Subcutaneous abdominal adipose tissue (tissue), 5 donors: ENCODE measurements at regions not wholly inside any gene's neighbourhood (a gene's known extent, or its start where the extent isn't known, plus 50 kb on each side); places are given as distances from the start of the nearest gene placed in this dataset.
"Not testable (repeated sequence)": the region's sequence is repeated elsewhere in the genome, so short reads cannot be mapped to it uniquely, and the experiment has no call there.

Source experiments
- H3K27ac ChIP-seq: one replicate; pipeline ENCODE4 v1.7.0; 2013; ENCODE audit warnings: low read depth, mild to moderate bottlenecking, inconsistent platforms, low read length, moderate library complexity
- H3K27me3 ChIP-seq, 5 donors: one replicate each; pipeline ENCODE4 v1.7.0; 2013; ENCODE audit warnings: low read length in 5 of 5, inconsistent platforms in 1 of 5; ENCODE audit not compliant: control insufficient read depth in 5 of 5, insufficient read depth in 4 of 5
- H3K36me3 ChIP-seq, 5 donors: one replicate each; pipeline ENCODE4 v1.7.0; 2013; ENCODE audit warnings: low read length in 5 of 5; ENCODE audit not compliant: control insufficient read depth in 5 of 5, insufficient read depth in 5 of 5
- H3K4me1 ChIP-seq, 5 donors: one replicate each; pipeline ENCODE4 v1.7.0; 2013; ENCODE audit warnings: low read length in 5 of 5, mild to moderate bottlenecking in 3 of 5, moderate library complexity in 1 of 5; ENCODE audit not compliant: control insufficient read depth in 5 of 5, insufficient read depth in 5 of 5
- H3K4me3 ChIP-seq, 5 donors: one replicate each; pipeline ENCODE4 v1.7.0; 2013; ENCODE audit warnings: low read length in 5 of 5, low read depth in 1 of 5
- H3K9ac ChIP-seq, 5 donors: one replicate each; pipeline ENCODE4 v1.7.0; 2013; ENCODE audit warnings: low read length in 5 of 5, mild to moderate bottlenecking in 4 of 5, moderate library complexity in 3 of 5
- H3K9me3 ChIP-seq, 5 donors: one replicate each; pipeline ENCODE4 v1.7.0; 2013; ENCODE audit warnings: low read length in 5 of 5; ENCODE audit not compliant: control insufficient read depth in 5 of 5
- donor health status: healthy.
- donor health status: healthy.
- donor health status: healthy.
- donor health status: healthy.
- donor health status: healthy.

GRCh38 chr2:239801404-239802184, 223.5 kb downstream of the NDUFA10 start:
- Histone ChIP-seq H3K9me3 (no peaks in the 10 kb centered on the region), H3K4me3 (no peak overlapping the region), H3K4me1 (no peaks in the 10 kb centered on the region), H3K36me3 (no peaks in the 10 kb centered on the region), H3K27me3 (peaks cover 0 to 8% (median 3%) of the 10 kb centered on the region in 5 donors), H3K9ac (no peak overlapping the region), H3K27ac (no peak overlapping the region)

GRCh38 chr2:239800785-239801386, 224.3 kb downstream of the NDUFA10 start:
- H3K9ac ChIP-seq = no peak overlapping the region
- no peaks in the 10 kb centered on the region for H3K36me3 ChIP-seq
- no peaks in the 10 kb centered on the region for H3K4me1 ChIP-seq
- H3K9me3 ChIP-seq = no peaks in the 10 kb centered on the region
- no peak overlapping the region for H3K4me3 ChIP-seq
- H3K27me3 ChIP-seq = peaks cover 0 to 8% (median 3%) of the 10 kb centered on the region in 5 donors
- no peak overlapping the region for H3K27ac ChIP-seq

- H3K4me3 ChIP-seq = no peak overlapping the region
- H3K36me3 ChIP-seq = no peaks in the 10 kb centered on the region
- H3K9me3 ChIP-seq = no peaks in the 10 kb centered on the region
- H3K27me3 ChIP-seq = peaks cover 0 to 5% (median 2%) of the 10 kb centered on the region in 5 donors
- no peak overlapping the region for H3K9ac ChIP-seq
- no peaks in the 10 kb centered on the region for H3K4me1 ChIP-seq
- no peak overlapping the region for H3K27ac ChIP-seq
Observed at GRCh38 chr2:239797316-239797715, 227.8 kb downstream of the NDUFA10 start.

- not testable (repeated sequence) for H3K4me1 ChIP-seq, H3K27ac ChIP-seq, H3K9ac ChIP-seq, H3K36me3 ChIP-seq, H3K4me3 ChIP-seq, H3K9me3 ChIP-seq
- peaks cover 0 to 10% (median 2%) of the 10 kb centered on the region in 5 donors for H3K27me3 ChIP-seq
Observed at GRCh38 chr2:239795761-239796160, 229.4 kb downstream of the NDUFA10 start.

DNA sequence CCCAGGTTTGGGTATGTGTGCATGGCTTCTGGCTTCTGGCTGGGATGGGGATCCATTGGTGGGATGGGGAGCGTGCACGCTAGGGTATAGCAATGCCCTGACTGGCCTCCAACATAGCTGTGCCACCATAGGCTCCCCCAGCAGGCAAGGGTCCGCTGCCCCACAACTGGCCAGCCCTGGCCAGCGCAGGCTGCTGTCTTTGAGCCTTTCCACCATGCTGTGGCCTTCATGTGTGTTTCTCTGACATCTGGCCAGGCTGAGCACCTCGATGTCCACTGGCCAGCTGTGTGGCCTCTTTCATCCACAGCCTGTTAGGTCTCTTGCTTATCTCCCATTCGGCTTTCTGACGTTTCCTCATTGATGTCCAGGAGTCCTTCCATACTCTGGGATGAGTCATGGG, 231.3 kb downstream of the NDUFA10 start:
- H3K4me1 ChIP-seq = no peaks in the 10 kb centered on the region
- no peaks in the 10 kb centered on the region for H3K9me3 ChIP-seq
- H3K27ac ChIP-seq = no peak overlapping the region
- no peak overlapping the region for H3K9ac ChIP-seq
- peaks cover 2 to 7% (median 3%) of the 10 kb centered on the region in 5 donors for H3K27me3 ChIP-seq
- no peaks in the 10 kb centered on the region for H3K36me3 ChIP-seq
- no peak overlapping the region for H3K4me3 ChIP-seq

- Histone ChIP-seq H3K9me3 (no peaks in the 10 kb centered on the region), H3K36me3 (no peaks in the 10 kb centered on the region), H3K4me3 (no peak overlapping the region), H3K4me1 (no peaks in the 10 kb centered on the region), H3K27me3 (peaks cover 2 to 7% (median 3%) of the 10 kb centered on the region in 5 donors), H3K27ac (no peak overlapping the region), H3K9ac (no peak overlapping the region)
Observed at GRCh38 chr2:239793086-239793485, 232.1 kb downstream of the NDUFA10 start.

DNA sequence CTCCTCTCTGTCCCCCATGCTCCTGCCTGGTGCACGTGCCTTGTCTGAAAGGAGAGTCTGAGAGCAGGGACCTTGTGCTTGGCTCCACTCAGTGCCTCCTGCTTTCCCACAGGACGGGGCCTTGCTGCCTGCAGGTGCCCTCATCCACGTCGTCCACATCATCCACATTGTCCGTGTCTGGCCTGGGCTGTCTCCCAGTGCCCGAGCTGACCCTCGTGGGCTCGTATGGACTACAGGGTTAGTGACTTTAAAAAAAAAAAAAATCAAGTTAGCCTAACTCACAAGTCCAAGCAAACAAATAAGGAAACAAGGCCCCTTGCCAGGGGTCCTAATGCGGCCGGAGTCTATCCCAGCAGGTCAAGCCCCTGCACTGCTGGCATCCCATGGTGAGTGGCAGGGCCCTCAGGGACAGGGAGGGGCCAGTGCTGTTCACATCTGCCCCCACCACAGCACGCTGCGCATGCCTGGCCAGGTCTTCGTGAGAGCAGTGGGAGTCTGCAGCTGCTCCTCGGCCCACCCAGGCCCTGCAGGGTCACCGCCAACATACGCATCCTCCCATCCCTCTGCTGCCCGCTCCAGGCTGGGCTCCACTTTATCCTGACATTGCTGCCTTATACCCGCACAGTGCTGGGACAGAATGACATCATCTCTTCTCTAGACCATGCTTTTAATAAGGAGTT, 232.6 kb downstream of the NDUFA10 start:
- Histone ChIP-seq H3K27me3 (peaks cover 2 to 7% (median 3%) of the 10 kb centered on the region in 5 donors), H3K9me3 (no peaks in the 10 kb centered on the region), H3K36me3 (no peaks in the 10 kb centered on the region), H3K27ac (no peak overlapping the region), H3K4me3 (no peak overlapping the region), H3K4me1 (no peaks in the 10 kb centered on the region), H3K9ac (no peak overlapping the region)

GRCh38 chr2:239791526-239792404, 233.4 kb downstream of the NDUFA10 start:
- H3K4me1 ChIP-seq = no peaks in the 10 kb centered on the region
- no peak overlapping the region for H3K9ac ChIP-seq
- peaks cover 2 to 7% (median 3%) of the 10 kb centered on the region in 5 donors for H3K27me3 ChIP-seq
- H3K27ac ChIP-seq = no peak overlapping the region
- H3K36me3 ChIP-seq = no peaks in the 10 kb centered on the region
- H3K4me3 ChIP-seq = no peak overlapping the region
- no peaks in the 10 kb centered on the region for H3K9me3 ChIP-seq

DNA sequence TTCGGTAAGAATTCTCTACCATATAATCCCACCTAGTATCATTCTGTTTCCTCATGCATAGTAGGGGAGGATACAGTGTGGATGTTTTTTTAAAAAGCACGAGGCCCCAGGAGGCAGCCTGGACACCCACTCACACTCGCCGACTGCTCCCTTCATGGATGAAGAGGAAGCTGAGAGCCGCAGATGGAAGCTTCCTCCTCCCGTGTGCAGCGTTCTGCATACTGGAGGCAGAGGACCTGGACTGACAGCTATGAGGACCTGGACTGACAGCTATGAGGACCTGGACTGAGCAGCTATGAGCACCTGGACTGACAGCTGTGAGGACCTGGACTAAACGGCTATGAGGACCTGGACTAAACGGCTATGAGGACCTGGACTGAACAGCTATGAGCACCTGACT, 234.4 kb downstream of the NDUFA10 start:
- Histone ChIP-seq H3K27me3 (peaks cover 2 to 7% (median 3%) of the 10 kb centered on the region in 5 donors), H3K27ac (no peak overlapping the region), H3K9me3 (peaks cover 4 to 8% (median 5%) of the 10 kb centered on the region in 5 donors), H3K36me3 (no peaks in the 10 kb centered on the region), H3K4me3 (no peak overlapping the region), H3K9ac (no peak overlapping the region), H3K4me1 (no peaks in the 10 kb centered on the region)
